Neural progenitor cell (in vitro differentiated cells): ENCODE measurements at regions not wholly inside any gene's neighbourhood (a gene's known extent, or its start where the extent isn't known, plus 50 kb on each side); places are given as distances from the start of the nearest gene placed in this dataset.

Experiments used
- DNase-seq: peaks from one replicate; pipeline ENCODE4 v3.0.0-alpha.2; 2016; ENCODE audit warnings: low spot score
- H2AFZ ChIP-seq: fragments of 200-600 bp; sonication (generic); replicated peaks from 2 replicates; pipeline ENCODE4 v1.6.1; 2016; ENCODE audit warnings: antibody characterized with exemption
- H3F3A ChIP-seq: fragments of 200-600 bp; sonication (generic); 2 replicates; pipeline ENCODE4 v1.6.1; 2016; ENCODE audit warnings: antibody characterized with exemption, low read depth
- H3K27ac ChIP-seq: fragments of 200-600 bp; sonication (generic); 2 replicates; pipeline ENCODE4 v1.5.1; 2016; ENCODE audit warnings: mild to moderate bottlenecking
- H3K27me3 ChIP-seq: fragments of 200-600 bp; sonication (generic); 2 replicates; pipeline ENCODE4 v1.6.1; 2016; ENCODE audit warnings: mild to moderate bottlenecking, moderate library complexity
- H3K36me3 ChIP-seq: fragments of 200-600 bp; sonication (generic); 2 replicates; pipeline ENCODE4 v1.5.1; 2016
- H3K4me1 ChIP-seq: fragments of 200-600 bp; sonication (generic); 2 replicates; pipeline ENCODE4 v1.6.1; 2016; ENCODE audit warnings: mixed run types
- H3K4me2 ChIP-seq: fragments of 200-600 bp; sonication (generic); 2 replicates; pipeline ENCODE4 v1.6.1; 2016
- H3K4me3 ChIP-seq: fragments of 200-600 bp; sonication (generic); 2 replicates; pipeline ENCODE4 v1.5.1; 2016
- H3K79me2 ChIP-seq: fragments of 200-600 bp; sonication (generic); 2 replicates; pipeline ENCODE4 v1.6.1; 2016; ENCODE audit warnings: low read depth
- H3K9ac ChIP-seq: fragments of 200-600 bp; sonication (generic); 2 replicates; pipeline ENCODE4 v1.6.1; 2016
- H3K9me3 ChIP-seq: fragments of 200-600 bp; sonication (generic); 2 replicates; pipeline ENCODE4 v1.5.1; 2016; ENCODE audit warnings: low read depth
- H4K20me1 ChIP-seq: fragments of 200-600 bp; sonication (generic); 2 replicates; pipeline ENCODE4 v1.6.1; 2016; ENCODE audit warnings: low read depth
- H3K27ac Mint-ChIP-seq: 3 replicates; pipeline ENCODE4 v1.8.0; 2021; ENCODE audit warnings: mixed read lengths
- H3K27me3 Mint-ChIP-seq: 2 replicates; pipeline ENCODE4 v1.8.0; 2022; ENCODE audit warnings: low read depth, mild to moderate bottlenecking, inconsistent platforms, moderate library complexity, mixed read lengths; ENCODE audit not compliant: insufficient read depth
- H3K36me3 Mint-ChIP-seq: 3 replicates; pipeline ENCODE4 v1.8.0; 2021; ENCODE audit warnings: mixed read lengths
- H3K4me1 Mint-ChIP-seq: 3 replicates; pipeline ENCODE4 v1.8.0; 2021; ENCODE audit warnings: mixed read lengths
- H3K4me3 Mint-ChIP-seq: 3 replicates; pipeline ENCODE4 v1.8.0; 2021; ENCODE audit warnings: mild to moderate bottlenecking, moderate library complexity, mixed read lengths
- H3K9me3 Mint-ChIP-seq: 3 replicates; pipeline ENCODE4 v1.8.0; 2020; ENCODE audit warnings: mixed read lengths
- CTCF ChIP-seq: fragments of 200-600 bp; sonication (generic); IDR thresholded peaks from 2 replicates; pipeline ENCODE4 v1.5.1; 2017; ENCODE audit warnings: antibody characterized with exemption, mild to moderate bottlenecking
- EZH2 ChIP-seq: fragments of 200-600 bp; sonication (generic); IDR thresholded peaks from 2 replicates; pipeline ENCODE4 v1.6.1; 2017; ENCODE audit warnings: antibody characterized with exemption, mild to moderate bottlenecking, moderate library complexity
- EZH2phosphoT487 ChIP-seq: fragments of 200-600 bp; sonication (generic); IDR thresholded peaks from 2 replicates; pipeline ENCODE4 v1.6.1; 2017; ENCODE audit warnings: antibody characterized with exemption

- Histone ChIP-seq H3K4me1 (no peaks in the 10 kb centered on the region), H3K27ac (no peak overlapping the region), H4K20me1 (no peaks in the 10 kb centered on the region), H2AFZ (no peak overlapping the region), H3K9me3 (no peaks in the 10 kb centered on the region), H3K79me2 (no peaks in the 10 kb centered on the region), H3K4me3 (no peak overlapping the region), H3K27me3 (no peaks in the 10 kb centered on the region), H3K9ac (no peak overlapping the region), H3K36me3 (no peaks in the 10 kb centered on the region), H3K4me2 (no peak overlapping the region), H3F3A (no peaks in the 10 kb centered on the region)
- H3K4me1 Mint-ChIP-seq: no peaks in the 10 kb centered on the region
- H3K4me3 Mint-ChIP-seq: no peak overlapping the region
- no peak overlapping the region for H3K27ac Mint-ChIP-seq
- H3K36me3 Mint-ChIP-seq: no peaks in the 10 kb centered on the region
- no peak for DNase-seq
- H3K9me3 Mint-ChIP-seq: peaks cover 5% of the 10 kb centered on the region
- TF ChIP-seq EZH2phosphoT487 (no peak), CTCF (no peak)
- H3K27me3 Mint-ChIP-seq: peaks cover 2% of the 10 kb centered on the region
Measured at GRCh38 chr14:26687301-26687837, 89.5 kb upstream of the NOVA1 start.

GRCh38 chr14:26694521-26694920 lies 96.7 kb upstream of the NOVA1 start:
- Histone ChIP-seq H3K27ac (no peak overlapping the region), H3K4me2 (no peak overlapping the region), H3K27me3 (no peaks in the 10 kb centered on the region), H4K20me1 (no peaks in the 10 kb centered on the region), H3K9ac (no peak overlapping the region), H3K4me1 (no peaks in the 10 kb centered on the region), H3K36me3 (no peaks in the 10 kb centered on the region), H3K9me3 (no peaks in the 10 kb centered on the region), H2AFZ (no peak overlapping the region), H3F3A (no peaks in the 10 kb centered on the region), H3K4me3 (no peak overlapping the region), H3K79me2 (no peaks in the 10 kb centered on the region)
- Mint-ChIP-seq H3K36me3 (no peaks in the 10 kb centered on the region), H3K27ac (no peak overlapping the region), H3K4me3 (no peak overlapping the region), H3K27me3 (no peaks in the 10 kb centered on the region), H3K9me3 (no peaks in the 10 kb centered on the region), H3K4me1 (no peaks in the 10 kb centered on the region)
- no peak for TF ChIP-seq EZH2phosphoT487
- TF ChIP-seq CTCF: no peak
- no peak for TF ChIP-seq EZH2
- DNase-seq: no peak

DNA sequence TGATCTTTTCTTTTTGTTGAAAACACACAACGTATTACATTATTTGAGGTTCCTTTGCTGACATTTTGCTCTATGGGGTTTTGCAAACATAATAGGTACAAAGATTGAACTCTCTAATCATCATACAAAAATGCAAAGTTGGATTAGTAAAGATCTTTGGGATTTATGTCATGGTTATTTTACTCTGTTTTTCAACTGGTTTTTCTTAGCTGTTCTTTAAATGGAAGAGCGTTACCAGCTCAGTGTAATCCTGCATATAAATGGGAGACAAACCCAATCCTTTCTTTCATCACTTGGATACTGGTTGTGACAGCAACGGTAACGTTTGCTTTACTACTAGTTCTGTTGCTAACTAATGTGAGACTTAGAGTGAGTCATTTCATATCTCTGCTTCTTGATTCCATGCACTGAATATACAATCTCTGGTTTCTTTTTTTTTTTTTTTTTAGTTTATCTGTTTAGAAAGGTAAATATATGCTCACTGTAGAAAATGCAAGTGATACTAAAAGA lies 104.9 kb upstream of the NOVA1 start:
- Histone ChIP-seq H3K79me2 (no peaks in the 10 kb centered on the region), H3K9ac (no peak overlapping the region), H3K27ac (no peak overlapping the region), H4K20me1 (no peaks in the 10 kb centered on the region), H2AFZ (no peak overlapping the region), H3K27me3 (no peaks in the 10 kb centered on the region), H3K4me2 (no peak overlapping the region), H3K9me3 (no peaks in the 10 kb centered on the region), H3K4me1 (no peaks in the 10 kb centered on the region), H3K4me3 (no peak overlapping the region), H3K36me3 (no peaks in the 10 kb centered on the region), H3F3A (no peaks in the 10 kb centered on the region)
- Mint-ChIP-seq H3K4me3 (no peak overlapping the region), H3K27ac (peak overlapping the region; percentile 19), H3K36me3 (no peaks in the 10 kb centered on the region), H3K9me3 (no peaks in the 10 kb centered on the region), H3K27me3 (no peaks in the 10 kb centered on the region), H3K4me1 (peaks cover 9% of the 10 kb centered on the region)
- peak; percentile 3 for DNase-seq
- no peak for TF ChIP-seq CTCF
- TF ChIP-seq EZH2phosphoT487: no peak
- TF ChIP-seq EZH2: no peak
